Activated T-cell treated with anti-CD3 and anti-CD28 coated beads for 24 hours (primary cell): ENCODE measurements at regions not wholly inside any gene's neighbourhood (a gene's known extent, or its start where the extent isn't known, plus 50 kb on each side); places are given as distances from the start of the nearest gene placed in this dataset.
"Not testable (repeated sequence)": the region's sequence is repeated elsewhere in the genome, so short reads cannot be mapped to it uniquely, and the experiment has no call there.

Experiments
- DNase-seq: peaks from one replicate; pipeline ENCODE4 v3.0.0-alpha.2; 2020; ENCODE audit warnings: low read depth

GRCh38 chr6:86609549-86610388 lies 327.6 kb upstream of the HTR1E start:
- no peak for DNase-seq

GRCh38 chr6:86603364-86603763 lies 334.0 kb upstream of the HTR1E start:
- not testable (repeated sequence) for DNase-seq

- not testable (repeated sequence) for DNase-seq
Measured at GRCh38 chr6:86602093-86602492, 335.2 kb upstream of the HTR1E start.

- not testable (repeated sequence) for DNase-seq
Measured at GRCh38 chr6:86598969-86599368, 338.4 kb upstream of the HTR1E start.

GRCh38 chr6:86595641-86596040 lies 341.7 kb upstream of the HTR1E start:
- DNase-seq, result no peak

GRCh38 chr6:86586195-86586594 lies 351.1 kb upstream of the HTR1E start:
- no peak for DNase-seq

- no peak for DNase-seq
Measured at GRCh38 chr6:86581833-86582232, 355.5 kb upstream of the HTR1E start.

- no peak for DNase-seq
Measured at GRCh38 chr6:86563197-86563596, 374.1 kb upstream of the HTR1E start.

GRCh38 chr6:86558318-86558717 lies 379.0 kb upstream of the HTR1E start:
- DNase-seq, result no peak

GRCh38 chr6:86537292-86537861 lies 400.0 kb upstream of the HTR1E start:
- DNase-seq, result no peak

GRCh38 chr6:86536121-86536520 lies 401.2 kb upstream of the HTR1E start:
- no peak for DNase-seq

GRCh38 chr6:86535100-86535499 lies 402.2 kb upstream of the HTR1E start:
- no peak for DNase-seq

GRCh38 chr6:86529635-86530034 lies 407.7 kb upstream of the HTR1E start:
- DNase-seq, result no peak

GRCh38 chr6:86526238-86526637 lies 411.1 kb upstream of the HTR1E start:
- DNase-seq, result no peak

- no peak for DNase-seq
Measured at GRCh38 chr6:86516087-86516486, 421.2 kb upstream of the HTR1E start.

- no peak for DNase-seq
Measured at GRCh38 chr6:86511962-86512361, 425.4 kb upstream of the HTR1E start.

- DNase-seq, result no peak
Measured at GRCh38 chr6:86508230-86508629, 429.1 kb upstream of the HTR1E start.

- DNase-seq, result no peak
Measured at GRCh38 chr6:86502497-86502896, 434.8 kb upstream of the HTR1E start.

GRCh38 chr6:86500035-86500434 lies 437.3 kb upstream of the HTR1E start:
- no peak for DNase-seq

GRCh38 chr6:86489042-86489441 lies 448.3 kb upstream of the HTR1E start:
- DNase-seq, result not testable (repeated sequence)

- no peak for DNase-seq
Measured at GRCh38 chr6:86487660-86488221, 449.6 kb upstream of the HTR1E start.

GRCh38 chr6:86478316-86478715 lies 459.0 kb upstream of the HTR1E start:
- DNase-seq, result not testable (repeated sequence)

- no peak for DNase-seq
Measured at GRCh38 chr6:86477500-86478148, 459.7 kb upstream of the HTR1E start.
